Neural progenitor cell (in vitro differentiated cells): ENCODE measurements at regions not wholly inside any gene's neighbourhood (a gene's known extent, or its start where the extent isn't known, plus 50 kb on each side); places are given as distances from the start of the nearest gene placed in this dataset.

Experiments used
- EZH2 ChIP-seq: fragments of 200-600 bp; sonication (generic); IDR thresholded peaks from 2 replicates; pipeline ENCODE4 v1.6.1; 2017; ENCODE audit warnings: antibody characterized with exemption, mild to moderate bottlenecking, moderate library complexity
- TF ChIP-seq, protein P1 (sequence below): fragments of 200-600 bp; sonication (generic); IDR thresholded peaks from 2 replicates; pipeline ENCODE4 v1.5.1; 2017; ENCODE audit warnings: antibody characterized with exemption, mild to moderate bottlenecking

DNA sequence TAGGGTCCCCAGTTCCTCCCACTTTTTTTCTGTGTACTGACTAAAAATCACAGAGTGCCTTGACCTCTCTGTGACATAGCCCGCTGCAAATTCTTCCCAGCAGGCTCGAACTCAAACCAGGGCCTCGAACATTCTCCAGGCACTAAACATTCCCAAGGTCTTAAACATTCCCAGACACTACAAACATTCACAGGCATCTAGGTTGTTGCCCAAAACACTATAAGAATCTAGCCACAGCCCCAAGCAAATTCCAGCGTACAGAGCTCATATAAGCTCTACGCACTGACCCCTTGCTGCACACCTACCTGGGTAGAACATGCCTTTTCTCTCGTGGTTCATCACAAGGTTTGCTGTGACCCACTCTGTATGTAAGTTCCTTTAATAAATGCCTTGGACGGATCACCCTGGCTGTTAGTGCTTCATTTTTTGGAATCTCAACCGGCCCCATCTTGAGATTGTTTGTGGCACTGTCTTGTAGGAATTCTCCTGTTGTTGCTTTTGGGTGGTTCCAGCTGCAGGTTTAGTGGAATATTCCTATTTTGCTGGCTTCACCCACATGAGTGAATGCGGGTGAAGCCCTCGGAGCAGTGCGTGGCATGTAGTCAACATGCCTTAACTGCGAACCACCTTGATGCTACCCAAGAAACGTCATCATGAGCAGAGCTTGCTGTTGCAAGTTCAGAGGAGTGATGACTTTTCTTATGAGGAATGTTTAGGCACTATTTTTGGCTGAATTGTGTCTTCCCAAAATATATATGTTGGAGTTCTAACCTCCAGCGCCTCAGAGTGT is 230.0 kb downstream of the HS3ST1 start:
- TF ChIP-seq, protein P1, sequence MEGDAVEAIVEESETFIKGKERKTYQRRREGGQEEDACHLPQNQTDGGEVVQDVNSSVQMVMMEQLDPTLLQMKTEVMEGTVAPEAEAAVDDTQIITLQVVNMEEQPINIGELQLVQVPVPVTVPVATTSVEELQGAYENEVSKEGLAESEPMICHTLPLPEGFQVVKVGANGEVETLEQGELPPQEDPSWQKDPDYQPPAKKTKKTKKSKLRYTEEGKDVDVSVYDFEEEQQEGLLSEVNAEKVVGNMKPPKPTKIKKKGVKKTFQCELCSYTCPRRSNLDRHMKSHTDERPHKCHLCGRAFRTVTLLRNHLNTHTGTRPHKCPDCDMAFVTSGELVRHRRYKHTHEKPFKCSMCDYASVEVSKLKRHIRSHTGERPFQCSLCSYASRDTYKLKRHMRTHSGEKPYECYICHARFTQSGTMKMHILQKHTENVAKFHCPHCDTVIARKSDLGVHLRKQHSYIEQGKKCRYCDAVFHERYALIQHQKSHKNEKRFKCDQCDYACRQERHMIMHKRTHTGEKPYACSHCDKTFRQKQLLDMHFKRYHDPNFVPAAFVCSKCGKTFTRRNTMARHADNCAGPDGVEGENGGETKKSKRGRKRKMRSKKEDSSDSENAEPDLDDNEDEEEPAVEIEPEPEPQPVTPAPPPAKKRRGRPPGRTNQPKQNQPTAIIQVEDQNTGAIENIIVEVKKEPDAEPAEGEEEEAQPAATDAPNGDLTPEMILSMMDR: no peak
- no peak for TF ChIP-seq EZH2
